Neural cell (in vitro differentiated cells): ENCODE measurements at regions not wholly inside any gene's neighbourhood (a gene's known extent, or its start where the extent isn't known, plus 50 kb on each side); places are given as distances from the start of the nearest gene placed in this dataset.

Source experiments
- H2AFZ ChIP-seq: fragments of 200-600, 300-800 bp; sonication (generic), shearing (Covaris generic); 2 replicates; pipeline ENCODE4 v1.6.0; 2014; ENCODE audit warnings: low read depth, mild to moderate bottlenecking, antibody characterized with exemption, low read length, moderate library complexity
- H3F3A ChIP-seq: fragments of 200-600 bp; shearing (Covaris generic); 2 replicates; pipeline ENCODE4 v1.6.1; 2016; ENCODE audit warnings: mild to moderate bottlenecking, moderate library complexity, mixed read lengths, antibody characterized with exemption, low read length; ENCODE audit not compliant: insufficient read depth, poor library complexity, severe bottlenecking
- H3K27ac ChIP-seq: fragments of 200-600, 300-800 bp; sonication (generic), shearing (Covaris generic); 2 replicates; pipeline ENCODE4 v1.5.1; 2014; ENCODE audit warnings: mild to moderate bottlenecking, low read length, moderate library complexity
- H3K27me3 ChIP-seq: fragments of 300-800, 200-600 bp; sonication (generic), shearing (Covaris generic); 2 replicates; pipeline ENCODE4 v1.6.0; 2014; ENCODE audit warnings: mild to moderate bottlenecking, low read depth, low read length, moderate library complexity; ENCODE audit not compliant: insufficient read depth
- H3K36me3 ChIP-seq: fragments of 300-800, 200-600 bp; sonication (generic), shearing (Covaris generic); 2 replicates; pipeline ENCODE4 v1.5.1; 2014; ENCODE audit warnings: mild to moderate bottlenecking, antibody characterized with exemption, low read length, moderate library complexity; ENCODE audit not compliant: insufficient read depth
- H3K4me2 ChIP-seq: fragments of 300-800, 200-600 bp; sonication (generic), shearing (Covaris generic); 2 replicates; pipeline ENCODE4 v1.6.0; 2014; ENCODE audit warnings: mild to moderate bottlenecking, low read length
- H3K4me3 ChIP-seq: fragments of 300-800, 200-600 bp; sonication (generic), shearing (Covaris generic); 2 replicates; pipeline ENCODE4 v1.5.1; 2014; ENCODE audit warnings: mild to moderate bottlenecking, low read length, moderate library complexity
- H3K79me2 ChIP-seq: fragments of 200-600 bp; shearing (Covaris generic); replicated peaks from 2 replicates; pipeline ENCODE4 v1.6.0; 2014; ENCODE audit warnings: mild to moderate bottlenecking, low read length, moderate library complexity; ENCODE audit not compliant: insufficient read depth
- H3K9ac ChIP-seq: fragments of 300-800, 200-600 bp; sonication (generic), shearing (Covaris generic); 2 replicates; pipeline ENCODE4 v1.6.1; 2016; ENCODE audit warnings: mild to moderate bottlenecking, low read length, mixed read lengths
- H3K9me2 ChIP-seq: fragments of 200-600 bp; shearing (Covaris generic); 2 replicates; pipeline ENCODE4 v1.6.1; 2016; ENCODE audit warnings: mild to moderate bottlenecking, low read length, mixed read lengths; ENCODE audit not compliant: insufficient read depth
- H3K9me3 ChIP-seq: fragments of 200-600, 300-800 bp; sonication (generic), shearing (Covaris generic); 2 replicates; pipeline ENCODE4 v1.6.1; 2016; ENCODE audit warnings: mild to moderate bottlenecking, mixed run types, low read length, moderate library complexity, mixed read lengths
- H4K20me1 ChIP-seq: fragments of 200-600 bp; shearing (Covaris generic); 2 replicates; pipeline ENCODE4 v1.6.1; 2016; ENCODE audit warnings: mild to moderate bottlenecking, mixed run types; ENCODE audit not compliant: insufficient read depth
- CTCF ChIP-seq: fragments of 450-650 bp; IDR thresholded peaks from 2 replicates; pipeline ENCODE4 v1.5.1; 2014; ENCODE audit warnings: antibody characterized with exemption, mild to moderate bottlenecking, moderate library complexity; ENCODE audit not compliant: poor library complexity, severe bottlenecking
- EP300 ChIP-seq: fragments of 450-650 bp; conservative IDR thresholded peaks from 2 replicates; pipeline ENCODE4 v1.6.1; 2014; ENCODE audit warnings: antibody characterized with exemption, mild to moderate bottlenecking, moderate library complexity; ENCODE audit not compliant: poor library complexity, severe bottlenecking
- EZH2 ChIP-seq: fragments of 200-600, 300-800 bp; shearing (Covaris generic), sonication (generic); IDR thresholded peaks from 2 replicates; pipeline ENCODE4 v1.6.1; 2014; ENCODE audit warnings: antibody characterized with exemption, low read length, borderline replicate concordance, mild to moderate bottlenecking; ENCODE audit not compliant: insufficient read depth, poor library complexity, severe bottlenecking
- MXI1 ChIP-seq: fragments of 450-650 bp; conservative IDR thresholded peaks from 2 replicates; pipeline ENCODE4 v1.6.1; 2014; ENCODE audit warnings: antibody characterized with exemption, mild to moderate bottlenecking; ENCODE audit not compliant: poor library complexity, severe bottlenecking
- POLR2AphosphoS5 ChIP-seq: IDR thresholded peaks from 2 replicates; pipeline ENCODE4 v1.6.1; 2012
- REST ChIP-seq: IDR thresholded peaks from 2 replicates; pipeline ENCODE4 v1.6.1; 2012; ENCODE audit warnings: borderline replicate concordance
- SMC3 ChIP-seq: fragments of 450-650 bp; conservative IDR thresholded peaks from 2 replicates; pipeline ENCODE4 v1.6.1; 2014; ENCODE audit warnings: antibody characterized with exemption, mild to moderate bottlenecking, moderate library complexity; ENCODE audit not compliant: poor library complexity
- TAF1 ChIP-seq: IDR thresholded peaks from 2 replicates; pipeline ENCODE4 v1.6.1; 2012; ENCODE audit warnings: low read depth

DNA sequence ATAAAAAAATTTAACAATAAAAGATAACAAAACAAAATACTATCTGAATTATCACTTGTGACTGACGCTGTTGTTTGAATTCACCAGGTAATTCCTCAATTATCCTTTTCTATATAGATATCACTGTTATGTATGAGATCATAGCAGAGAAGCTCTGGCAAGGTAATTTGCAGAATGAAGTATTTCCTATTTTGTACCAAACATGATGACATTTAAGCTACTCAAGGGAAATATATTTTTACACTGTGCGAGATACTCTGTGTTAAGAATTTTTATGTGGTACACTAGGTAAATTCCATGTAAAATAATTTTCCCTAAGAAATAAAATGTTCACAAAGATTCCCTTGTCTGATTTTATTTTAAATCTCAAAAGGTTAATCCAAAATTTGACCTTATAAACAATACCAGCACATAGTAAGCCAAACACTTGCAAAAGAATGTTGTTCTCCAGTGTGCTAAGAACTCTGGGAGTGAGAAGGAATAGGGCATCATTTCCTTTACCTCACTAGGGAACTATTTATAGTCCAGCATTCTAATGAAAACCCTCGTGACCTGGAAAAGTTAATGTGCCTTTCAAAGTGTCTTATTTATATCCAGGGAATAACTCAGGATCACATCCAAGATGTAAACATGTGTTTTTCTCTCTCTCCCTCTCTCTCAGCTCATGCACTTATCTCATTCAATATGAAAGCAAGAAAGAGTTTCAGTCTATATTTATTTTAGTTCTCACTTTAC, 115.2 kb upstream of the RAP1B start:
- no peaks in the 10 kb centered on the region for H4K20me1 ChIP-seq
- H3K4me3 ChIP-seq: no peak overlapping the region
- no peaks in the 10 kb centered on the region for H3K27me3 ChIP-seq
- no peaks in the 10 kb centered on the region for H3K36me3 ChIP-seq
- H3K9me3 ChIP-seq: no peaks in the 10 kb centered on the region
- H3K4me2 ChIP-seq: no peak overlapping the region
- H3F3A ChIP-seq: no peaks in the 10 kb centered on the region
- H2AFZ ChIP-seq: no peak overlapping the region
- TF ChIP-seq TAF1 (no peak), REST (peak; percentile 62)
- H3K9me2 ChIP-seq: no peaks in the 10 kb centered on the region
- no peak overlapping the region for H3K27ac ChIP-seq
- H3K79me2 ChIP-seq: no peaks in the 10 kb centered on the region
- no peak overlapping the region for H3K9ac ChIP-seq

- H3K4me3 ChIP-seq: no peak overlapping the region
- H3K36me3 ChIP-seq: no peaks in the 10 kb centered on the region
- no peak overlapping the region for H3K27ac ChIP-seq
- H3K9me2 ChIP-seq: no peaks in the 10 kb centered on the region
- no peak overlapping the region for H3K4me2 ChIP-seq
- no peaks in the 10 kb centered on the region for H4K20me1 ChIP-seq
- H3K27me3 ChIP-seq: no peaks in the 10 kb centered on the region
- H3K79me2 ChIP-seq: no peaks in the 10 kb centered on the region
- no peak overlapping the region for H3K9ac ChIP-seq
- H3K9me3 ChIP-seq: no peaks in the 10 kb centered on the region
- no peak for TF ChIP-seq POLR2AphosphoS5
- TF ChIP-seq TAF1: no peak
- no peak overlapping the region for H2AFZ ChIP-seq
- no peaks in the 10 kb centered on the region for H3F3A ChIP-seq
Observed at GRCh38 chr12:68497107-68497506, 113.6 kb upstream of the RAP1B start.

DNA sequence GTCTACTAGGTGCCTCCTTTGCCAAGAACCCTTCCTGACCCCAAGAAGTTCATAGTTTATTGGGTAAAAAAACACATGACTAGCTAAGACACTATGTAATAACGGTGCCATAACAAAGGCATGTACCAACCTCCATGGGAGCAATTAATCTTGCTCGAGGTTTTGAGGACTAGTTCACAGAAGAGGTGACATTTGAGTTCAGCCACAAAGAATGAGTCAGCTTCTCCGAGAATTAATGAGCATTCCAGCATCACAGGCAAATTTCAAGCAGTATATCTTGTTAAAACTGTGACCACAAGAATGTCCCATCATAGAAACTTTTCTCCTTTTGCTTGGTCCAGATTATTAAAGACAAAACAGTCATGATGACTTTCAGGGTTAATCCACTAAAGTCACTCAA, 113.0 kb upstream of the RAP1B start:
- H3K36me3 ChIP-seq: no peaks in the 10 kb centered on the region
- H3K9me3 ChIP-seq: no peaks in the 10 kb centered on the region
- H2AFZ ChIP-seq: no peak overlapping the region
- no peak overlapping the region for H3K4me3 ChIP-seq
- no peaks in the 10 kb centered on the region for H3K79me2 ChIP-seq
- no peaks in the 10 kb centered on the region for H3K9me2 ChIP-seq
- no peaks in the 10 kb centered on the region for H3F3A ChIP-seq
- no peaks in the 10 kb centered on the region for H4K20me1 ChIP-seq
- no peak overlapping the region for H3K4me2 ChIP-seq
- no peak overlapping the region for H3K9ac ChIP-seq
- H3K27ac ChIP-seq: no peak overlapping the region
- TF ChIP-seq EZH2: no peak
- no peak for TF ChIP-seq POLR2AphosphoS5
- TF ChIP-seq TAF1: no peak
- H3K27me3 ChIP-seq: no peaks in the 10 kb centered on the region

DNA sequence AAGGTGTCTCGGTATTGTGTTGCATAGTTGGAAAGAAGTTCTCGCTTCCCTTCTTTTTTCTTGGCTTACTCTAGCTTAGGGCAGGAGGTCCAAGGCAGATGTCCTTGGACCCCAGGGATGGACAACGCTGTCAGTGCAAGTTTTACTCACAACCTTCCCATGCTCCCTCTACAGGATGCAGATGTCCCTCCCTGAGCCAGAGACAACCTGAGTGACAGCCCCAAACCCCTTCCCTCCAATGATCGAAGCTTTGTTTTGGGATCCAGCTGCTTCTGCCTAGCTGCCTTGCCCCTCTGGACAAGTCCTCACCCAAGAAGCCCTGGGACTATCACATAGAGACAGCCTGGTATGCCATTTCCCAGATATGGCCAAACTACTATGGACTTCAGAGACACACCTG, 112.0 kb upstream of the RAP1B start:
- no peak overlapping the region for H3K27ac ChIP-seq
- no peaks in the 10 kb centered on the region for H3K36me3 ChIP-seq
- H2AFZ ChIP-seq: no peak overlapping the region
- no peaks in the 10 kb centered on the region for H3K79me2 ChIP-seq
- no peaks in the 10 kb centered on the region for H3F3A ChIP-seq
- H3K9ac ChIP-seq: no peak overlapping the region
- no peak overlapping the region for H3K4me2 ChIP-seq
- no peak overlapping the region for H3K4me3 ChIP-seq
- H3K27me3 ChIP-seq: no peaks in the 10 kb centered on the region
- no peaks in the 10 kb centered on the region for H3K9me3 ChIP-seq
- H4K20me1 ChIP-seq: no peaks in the 10 kb centered on the region
- H3K9me2 ChIP-seq: no peaks in the 10 kb centered on the region
- no peak for TF ChIP-seq TAF1
- no peak for TF ChIP-seq MXI1
- no peak for TF ChIP-seq CTCF
- TF ChIP-seq REST: no peak
- TF ChIP-seq SMC3: no peak
- TF ChIP-seq EZH2: no peak
- no peak for TF ChIP-seq EP300
- no peak for TF ChIP-seq POLR2AphosphoS5
